Activated naive CD8-positive, alpha-beta T cell treated with anti-CD3 and anti-CD28 coated beads, Interleukin-2, amount 50 U/mL, for 24 hours (primary cell): ENCODE measurements at regions not wholly inside any gene's neighbourhood (a gene's known extent, or its start where the extent isn't known, plus 50 kb on each side); places are given as distances from the start of the nearest gene placed in this dataset.
"Not testable (repeated sequence)": the region's sequence is repeated elsewhere in the genome, so short reads cannot be mapped to it uniquely, and the experiment has no call there.

ENCODE experiments used
- ATAC-seq: fragments of 150-1000 bp; cut with Tn5 transposase; one replicate; pipeline ENCODE4 v1.10.0; 2021
- DNase-seq: peaks from one replicate; pipeline ENCODE4 v3.0.0; 2021
- H3K27ac Mint-ChIP-seq: one replicate; pipeline ENCODE4 v1.8.0; 2021; ENCODE audit warnings: mild to moderate bottlenecking, mixed read lengths
- H3K27me3 Mint-ChIP-seq: one replicate; pipeline ENCODE4 v1.8.0; 2021; ENCODE audit warnings: mixed read lengths
- H3K36me3 Mint-ChIP-seq: one replicate; pipeline ENCODE4 v1.8.0; 2021; ENCODE audit warnings: low read depth, mixed read lengths
- H3K4me1 Mint-ChIP-seq: one replicate; pipeline ENCODE4 v1.8.0; 2021; ENCODE audit warnings: mixed read lengths
- H3K4me3 Mint-ChIP-seq: one replicate; pipeline ENCODE4 v1.8.0; 2021; ENCODE audit warnings: mild to moderate bottlenecking, moderate library complexity, mixed read lengths
- H3K9me3 Mint-ChIP-seq: one replicate; pipeline ENCODE4 v1.8.0; 2021; ENCODE audit warnings: mixed read lengths

GRCh38 chrX:55326985-55327384, 62.3 kb upstream of the PAGE3 start:
- Mint-ChIP-seq H3K27me3 (no peaks in the 10 kb centered on the region), H3K4me3 (no peak overlapping the region), H3K4me1 (no peaks in the 10 kb centered on the region), H3K27ac (no peak overlapping the region), H3K36me3 (no peaks in the 10 kb centered on the region), H3K9me3 (peaks cover 4% of the 10 kb centered on the region)
- DNase-seq (no peak), ATAC-seq (no peak)

- DNase-seq: no peak
- Mint-ChIP-seq H3K4me1 (peaks cover 5% of the 10 kb centered on the region), H3K27ac (no peak overlapping the region), H3K36me3 (no peaks in the 10 kb centered on the region), H3K4me3 (no peak overlapping the region), H3K27me3 (no peaks in the 10 kb centered on the region), H3K9me3 (no peaks in the 10 kb centered on the region)
- no peak for ATAC-seq
Observed at GRCh38 chrX:55335296-55335695, 70.6 kb upstream of the PAGE3 start.

- Mint-ChIP-seq H3K4me3 (no peak overlapping the region), H3K27ac (no peak overlapping the region), H3K36me3 (no peaks in the 10 kb centered on the region), H3K9me3 (no peaks in the 10 kb centered on the region), H3K27me3 (no peaks in the 10 kb centered on the region), H3K4me1 (peaks cover 7% of the 10 kb centered on the region)
- ATAC-seq (no peak), DNase-seq (no peak)
Observed at GRCh38 chrX:55336176-55336575, 71.5 kb upstream of the PAGE3 start.

- Mint-ChIP-seq H3K4me1 (peaks cover 11% of the 10 kb centered on the region), H3K9me3 (no peaks in the 10 kb centered on the region), H3K27ac (no peak overlapping the region), H3K36me3 (no peaks in the 10 kb centered on the region), H3K27me3 (peaks cover 3% of the 10 kb centered on the region), H3K4me3 (no peak overlapping the region)
- ATAC-seq (no peak), DNase-seq (no peak)
Observed at GRCh38 chrX:55340896-55341433, 76.2 kb upstream of the PAGE3 start.

- Mint-ChIP-seq H3K4me3 (no peak overlapping the region), H3K27ac (no peak overlapping the region), H3K27me3 (peaks cover 3% of the 10 kb centered on the region), H3K4me1 (peaks cover 11% of the 10 kb centered on the region), H3K9me3 (no peaks in the 10 kb centered on the region), H3K36me3 (no peaks in the 10 kb centered on the region)
- peak; percentile 22 for DNase-seq
- peak; percentile 24 for ATAC-seq
Observed at GRCh38 chrX:55342533-55343501, 78.1 kb upstream of the PAGE3 start.

- ATAC-seq (no peak), DNase-seq (no peak)
- Mint-ChIP-seq H3K27me3 (no peaks in the 10 kb centered on the region), H3K27ac (no peak overlapping the region), H3K4me1 (peaks cover 6% of the 10 kb centered on the region), H3K4me3 (no peak overlapping the region), H3K36me3 (no peaks in the 10 kb centered on the region), H3K9me3 (peaks cover 8% of the 10 kb centered on the region)
Observed at GRCh38 chrX:55356609-55357008, 91.9 kb upstream of the PAGE3 start.

GRCh38 chrX:55357236-55357635, 92.5 kb upstream of the PAGE3 start:
- Mint-ChIP-seq H3K9me3 (peaks cover 8% of the 10 kb centered on the region), H3K27me3 (no peaks in the 10 kb centered on the region), H3K4me1 (peaks cover 6% of the 10 kb centered on the region), H3K36me3 (no peaks in the 10 kb centered on the region), H3K27ac (no peak overlapping the region), H3K4me3 (no peak overlapping the region)
- ATAC-seq (no peak), DNase-seq (no peak)

GRCh38 chrX:55379396-55379795, 72.5 kb upstream of the MAGEH1 start:
- H3K27ac Mint-ChIP-seq: no peak overlapping the region
- no peaks in the 10 kb centered on the region for H3K27me3 Mint-ChIP-seq
- H3K36me3 Mint-ChIP-seq: peaks cover 1% of the 10 kb centered on the region
- H3K4me1 Mint-ChIP-seq: no peaks in the 10 kb centered on the region
- DNase-seq (no peak), ATAC-seq (no peak)
- peaks cover 12% of the 10 kb centered on the region for H3K9me3 Mint-ChIP-seq
- H3K4me3 Mint-ChIP-seq: no peak overlapping the region

- Mint-ChIP-seq H3K4me1 (no peaks in the 10 kb centered on the region), H3K4me3 (no peak overlapping the region), H3K27ac (no peak overlapping the region), H3K27me3 (no peaks in the 10 kb centered on the region), H3K9me3 (peaks cover 7% of the 10 kb centered on the region), H3K36me3 (no peaks in the 10 kb centered on the region)
- no peak for ATAC-seq
- no peak for DNase-seq
Observed at GRCh38 chrX:55389376-55389775, 62.6 kb upstream of the MAGEH1 start.

GRCh38 chrX:55396836-55397235, 55.1 kb upstream of the MAGEH1 start:
- not testable (repeated sequence) for H3K27ac Mint-ChIP-seq, H3K27me3 Mint-ChIP-seq, H3K36me3 Mint-ChIP-seq, DNase-seq, H3K9me3 Mint-ChIP-seq, H3K4me3 Mint-ChIP-seq, ATAC-seq
- H3K4me1 Mint-ChIP-seq: peaks cover 14% of the 10 kb centered on the region
